ENCODE measurements at regions not wholly inside any gene's neighbourhood (a gene's known extent, or its start where the extent isn't known, plus 50 kb on each side); places are given as distances from the start of the nearest gene placed in this dataset.

GRCh38 chr12:5230156-5230555 is 186.5 kb downstream of the KCNA5 start:
- TF ChIP-seq, protein P1, sequence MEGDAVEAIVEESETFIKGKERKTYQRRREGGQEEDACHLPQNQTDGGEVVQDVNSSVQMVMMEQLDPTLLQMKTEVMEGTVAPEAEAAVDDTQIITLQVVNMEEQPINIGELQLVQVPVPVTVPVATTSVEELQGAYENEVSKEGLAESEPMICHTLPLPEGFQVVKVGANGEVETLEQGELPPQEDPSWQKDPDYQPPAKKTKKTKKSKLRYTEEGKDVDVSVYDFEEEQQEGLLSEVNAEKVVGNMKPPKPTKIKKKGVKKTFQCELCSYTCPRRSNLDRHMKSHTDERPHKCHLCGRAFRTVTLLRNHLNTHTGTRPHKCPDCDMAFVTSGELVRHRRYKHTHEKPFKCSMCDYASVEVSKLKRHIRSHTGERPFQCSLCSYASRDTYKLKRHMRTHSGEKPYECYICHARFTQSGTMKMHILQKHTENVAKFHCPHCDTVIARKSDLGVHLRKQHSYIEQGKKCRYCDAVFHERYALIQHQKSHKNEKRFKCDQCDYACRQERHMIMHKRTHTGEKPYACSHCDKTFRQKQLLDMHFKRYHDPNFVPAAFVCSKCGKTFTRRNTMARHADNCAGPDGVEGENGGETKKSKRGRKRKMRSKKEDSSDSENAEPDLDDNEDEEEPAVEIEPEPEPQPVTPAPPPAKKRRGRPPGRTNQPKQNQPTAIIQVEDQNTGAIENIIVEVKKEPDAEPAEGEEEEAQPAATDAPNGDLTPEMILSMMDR (IDR thresholded peaks at IDR 0.05; ENCODE audit: insufficient read depth, low read depth, low read length): no peak
- H3K4me3 ChIP-seq (ENCODE audit: low read depth, low read length): no peak overlapping the region
- DNase-seq (ENCODE audit: low read depth): peak; percentile 52

DNA sequence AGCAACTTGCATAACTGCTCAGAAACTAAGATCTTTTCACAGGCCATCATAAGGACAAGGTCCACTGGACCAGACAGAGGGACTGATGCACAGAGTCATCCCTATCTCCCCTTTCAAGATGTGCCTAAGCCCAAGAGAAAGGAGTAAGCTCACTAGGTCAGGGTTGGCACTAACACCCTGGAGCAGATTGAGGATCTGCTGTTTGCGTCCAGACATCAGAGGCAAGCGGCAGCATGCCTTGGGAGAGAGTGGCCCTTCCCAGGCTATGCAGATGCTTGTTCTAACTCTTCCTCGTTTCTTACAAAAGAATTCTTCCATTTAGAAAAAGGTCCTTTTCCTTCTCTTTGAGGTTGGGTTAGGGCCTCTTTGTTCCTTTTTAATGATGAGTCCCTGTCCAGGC is 187.2 kb downstream of the KCNA5 start:
- no peak for DNase-seq (ENCODE audit: low read depth)
- H3K4me3 ChIP-seq (ENCODE audit: low read depth, low read length): no peak overlapping the region
- TF ChIP-seq, protein P1 (IDR thresholded peaks at IDR 0.05; ENCODE audit: insufficient read depth, low read depth, low read length): no peak

GRCh38 chr12:5232291-5232690 is 188.6 kb downstream of the KCNA5 start:
- no peak for DNase-seq (ENCODE audit: low read depth)
- no peak overlapping the region for H3K4me3 ChIP-seq (ENCODE audit: low read depth, low read length)
- TF ChIP-seq, protein P1 (IDR thresholded peaks at IDR 0.05; ENCODE audit: insufficient read depth, low read depth, low read length): no peak

- no peak overlapping the region for H3K4me3 ChIP-seq (ENCODE audit: low read depth, low read length)
- TF ChIP-seq, protein P1 (IDR thresholded peaks at IDR 0.05; ENCODE audit: insufficient read depth, low read depth, low read length): no peak
- DNase-seq (ENCODE audit: low read depth): no peak
Measured at GRCh38 chr12:5232826-5233500, 189.3 kb downstream of the KCNA5 start.

GRCh38 chr12:5236022-5236640 is 192.5 kb downstream of the KCNA5 start:
- DNase-seq (ENCODE audit: low read depth): peak; percentile 3
- no peak overlapping the region for H3K4me3 ChIP-seq (ENCODE audit: low read depth, low read length)
- TF ChIP-seq, protein P1 (IDR thresholded peaks at IDR 0.05; ENCODE audit: insufficient read depth, low read depth, low read length): no peak

DNA sequence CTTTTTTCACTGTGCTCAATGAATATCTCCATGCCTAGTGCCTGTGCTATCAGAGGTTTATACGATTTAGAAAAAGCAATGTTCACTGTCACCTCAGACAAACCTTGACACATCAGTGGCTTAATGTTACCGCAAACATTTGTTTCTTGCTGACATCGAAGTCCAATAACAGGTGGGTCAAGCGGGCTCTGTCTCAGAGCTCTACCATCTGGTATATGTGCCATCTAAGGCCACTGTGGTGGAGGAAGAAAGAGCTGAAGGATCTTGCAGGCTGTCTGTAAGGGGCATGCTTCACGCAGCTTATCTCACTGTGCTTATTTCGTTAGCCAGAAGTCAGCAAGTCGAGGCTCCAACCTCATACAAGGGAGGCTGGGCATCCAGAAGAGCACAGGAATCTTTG is 189.5 kb upstream of the NTF3 start:
- TF ChIP-seq, protein P1 (IDR thresholded peaks at IDR 0.05; ENCODE audit: insufficient read depth, low read depth, low read length): no peak
- no peak overlapping the region for H3K4me3 ChIP-seq (ENCODE audit: low read depth, low read length)
- DNase-seq (ENCODE audit: low read depth): no peak
